ENCODE measurements at regions not wholly inside any gene's neighbourhood (a gene's known extent, or its start where the extent isn't known, plus 50 kb on each side); places are given as distances from the start of the nearest gene placed in this dataset.
"Not testable (repeated sequence)": the region's sequence is repeated elsewhere in the genome, so short reads cannot be mapped to it uniquely, and the experiment has no call there.

GRCh38 chr7:63564882-63565281 is 433.8 kb upstream of the ZNF722 start:
- TF ChIP-seq PHF8 (conservative IDR thresholded peaks at IDR 0.05; ENCODE audit: low read depth, low read length); JUND (IDR thresholded peaks at IDR 0.05; ENCODE audit: low read length); POLR2A (IDR thresholded peaks at IDR 0.05; ENCODE audit: control extremely low read depth in 1 of 2, low read depth in 2 of 2, low read length in 2 of 2): not testable (repeated sequence)
